Activated CD4-positive, alpha-beta T cell treated with anti-CD3 and anti-CD28 coated beads, Interleukin-2, amount 50 U/mL, for 4 hours (primary cell): ENCODE measurements at regions not wholly inside any gene's neighbourhood (a gene's known extent, or its start where the extent isn't known, plus 50 kb on each side); places are given as distances from the start of the nearest gene placed in this dataset.

Experiments used
- DNase-seq, 2 experiments: peaks; one replicate each; pipeline ENCODE4 v3.0.0-alpha.2; 2020

DNA sequence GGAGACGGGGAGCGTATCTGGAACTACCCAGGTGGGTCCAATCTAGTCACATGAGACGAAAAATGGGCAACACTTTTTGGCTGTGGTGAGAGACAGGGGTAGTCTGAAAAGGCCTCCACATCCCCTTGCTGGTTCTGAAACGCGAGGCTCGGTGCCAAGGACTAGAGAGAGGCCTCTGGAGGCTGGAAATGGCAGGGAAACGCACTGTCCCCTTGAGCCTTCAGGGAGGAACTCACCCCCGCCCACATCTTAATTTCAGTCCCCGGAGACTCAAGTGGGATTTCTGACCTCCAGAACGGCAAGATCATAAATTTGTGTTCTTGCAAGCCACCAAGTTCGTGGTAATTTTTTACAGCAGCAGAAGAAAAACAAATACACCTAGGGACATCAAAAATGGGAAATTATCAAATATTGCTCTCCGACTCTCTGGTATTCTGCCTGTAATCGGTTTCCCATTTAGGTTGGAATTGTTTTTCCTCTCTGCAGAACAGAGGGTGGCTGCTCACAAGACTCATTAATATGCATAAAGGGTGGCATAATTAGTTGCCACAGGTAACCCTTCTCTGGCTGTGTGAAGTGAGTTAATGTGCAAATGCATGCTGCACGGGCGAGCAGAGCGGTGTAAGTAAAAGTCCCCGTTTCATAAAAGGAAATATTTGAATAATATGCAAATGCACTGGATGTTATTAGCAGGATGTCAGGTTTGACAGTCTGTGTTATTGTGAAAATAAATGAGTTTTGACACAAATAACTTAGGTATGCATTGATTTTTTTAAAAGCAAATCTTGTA lies 185.7 kb downstream of the ARRDC4 start:
- DNase-seq: no peak

DNA sequence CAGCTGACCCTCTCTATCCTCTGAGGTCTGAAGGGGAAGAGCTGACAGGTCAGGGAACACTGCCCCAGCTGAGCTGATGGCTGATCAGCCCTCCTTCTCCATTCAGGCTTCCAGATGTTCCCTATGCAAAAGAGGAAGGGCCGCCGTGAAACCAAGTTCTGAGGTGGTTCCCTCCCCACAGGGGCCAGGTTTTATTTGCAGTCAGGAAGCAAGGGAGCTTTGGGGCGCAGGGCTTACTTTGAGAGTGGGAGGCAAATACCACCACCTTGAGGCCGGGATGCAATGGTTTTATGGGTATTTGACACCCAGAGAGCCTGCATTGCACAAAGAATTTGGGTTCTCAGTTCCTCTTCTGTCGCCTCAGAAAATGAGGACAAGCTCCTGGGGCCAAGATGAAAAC lies 186.9 kb downstream of the ARRDC4 start:
- no peak for DNase-seq

DNA sequence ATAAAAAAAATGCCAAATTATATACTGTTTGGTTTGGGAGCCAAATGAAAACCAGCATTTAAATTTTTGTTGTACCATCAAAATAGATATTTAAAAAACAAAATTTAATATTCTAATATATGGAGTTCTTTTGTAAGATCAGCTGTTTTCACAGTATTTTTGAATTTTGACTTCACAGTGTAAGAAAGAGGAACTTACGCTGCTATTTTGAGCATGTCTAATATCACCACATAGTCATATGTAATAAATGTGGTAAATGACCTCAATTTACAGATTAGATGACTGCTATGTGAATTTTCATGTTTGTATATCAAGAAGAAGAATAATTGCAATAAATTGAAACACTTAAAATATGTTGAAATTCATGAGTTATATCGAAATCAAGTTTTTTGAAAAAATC lies 189.6 kb downstream of the ARRDC4 start:
- DNase-seq: no peak

DNA sequence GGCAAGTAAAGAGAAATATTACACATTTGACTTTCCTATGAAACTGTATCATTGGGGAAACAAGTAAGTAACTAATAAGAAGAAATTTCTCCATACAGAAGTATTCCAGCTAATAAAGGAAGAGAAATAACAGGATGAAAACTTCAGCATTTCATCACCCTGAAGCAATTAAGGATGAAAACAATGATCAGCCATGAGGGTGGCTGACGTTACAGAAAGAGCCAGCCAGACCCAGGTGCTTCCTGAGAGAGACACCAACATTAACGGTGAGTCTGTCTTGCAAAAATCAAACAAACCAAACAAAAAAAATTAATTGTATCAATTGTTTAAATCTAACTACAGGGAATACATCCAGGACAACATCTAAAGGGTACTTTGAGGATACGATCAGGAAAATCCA lies 190.0 kb downstream of the ARRDC4 start:
- DNase-seq: no peak

DNA sequence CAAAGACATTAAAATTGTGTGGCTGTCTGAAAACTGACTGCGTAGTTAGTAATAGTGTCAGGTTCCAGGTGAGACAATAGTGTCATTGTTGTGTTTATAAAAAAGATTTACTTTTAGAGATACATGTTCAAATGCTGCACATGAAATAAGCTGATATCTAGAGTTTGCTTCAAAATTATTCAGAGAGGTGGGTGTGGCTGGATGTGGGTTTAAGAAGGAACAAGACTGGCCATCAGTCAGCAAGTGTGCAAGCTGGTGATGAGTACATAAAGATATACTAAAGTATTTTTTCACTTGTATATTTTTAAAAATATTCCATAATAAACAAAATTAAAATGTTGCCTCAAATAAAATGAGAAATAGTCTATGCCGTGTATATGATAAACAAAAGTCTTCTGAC lies 190.6 kb downstream of the ARRDC4 start:
- no peak for DNase-seq

DNA sequence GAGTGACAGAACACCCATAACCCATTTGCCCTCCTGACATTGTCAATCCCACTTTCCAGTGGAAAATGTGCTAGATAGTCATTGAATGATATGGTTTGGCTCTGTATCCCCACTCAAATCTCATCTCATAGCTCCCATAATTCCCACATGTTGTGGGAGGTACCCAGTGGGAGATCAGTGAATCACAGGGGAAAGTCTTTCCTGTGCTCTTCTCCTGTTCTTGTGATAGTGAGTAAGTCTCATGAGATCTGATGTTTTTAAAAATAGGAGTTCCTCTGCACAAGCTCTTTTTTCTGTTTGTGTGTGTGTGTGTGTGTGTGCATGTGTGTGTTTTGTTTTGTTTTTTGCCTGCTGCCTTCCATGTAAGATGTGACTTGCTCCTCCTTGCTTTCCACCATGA lies 191.7 kb downstream of the ARRDC4 start:
- DNase-seq: no peak

DNA sequence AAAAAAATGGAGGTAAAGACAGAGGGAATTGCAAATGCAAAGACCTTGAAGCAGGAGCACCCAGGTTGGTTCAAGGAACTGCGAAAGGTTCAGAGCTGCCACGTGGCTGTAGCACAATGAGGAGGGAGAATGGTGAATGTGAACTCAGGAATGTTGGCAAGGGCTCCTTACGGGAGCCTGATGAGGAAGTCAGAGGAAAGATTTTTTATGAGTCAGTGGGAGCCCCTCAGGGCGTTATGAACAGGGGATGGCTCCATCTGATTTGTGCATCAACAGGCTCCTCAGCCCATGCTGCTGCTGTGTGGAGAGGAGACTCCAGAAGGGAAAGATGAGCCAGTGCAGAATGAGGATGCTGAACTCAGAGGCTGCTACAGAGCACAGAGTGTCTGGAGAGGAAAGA lies 194.4 kb downstream of the ARRDC4 start:
- no peak for DNase-seq

DNA sequence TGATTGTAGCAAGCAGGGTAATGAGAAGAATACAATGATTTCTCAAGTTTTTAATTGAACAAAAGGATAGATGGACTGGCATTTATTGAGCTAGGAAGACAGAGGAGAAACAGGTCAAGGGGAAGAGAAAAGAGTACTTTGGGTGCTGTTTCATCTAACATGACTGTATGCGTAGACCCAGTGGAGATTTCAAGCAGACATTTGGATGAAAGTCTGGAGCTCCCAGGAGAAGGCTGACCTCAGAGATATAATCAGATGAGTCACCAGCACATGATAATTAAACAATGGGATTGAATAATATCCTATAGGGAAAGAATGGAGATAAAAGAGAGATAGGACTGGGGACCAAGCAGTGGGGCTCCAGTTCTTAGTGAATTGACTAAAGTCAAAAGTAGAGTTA lies 194.9 kb downstream of the ARRDC4 start:
- no peak for DNase-seq

DNA sequence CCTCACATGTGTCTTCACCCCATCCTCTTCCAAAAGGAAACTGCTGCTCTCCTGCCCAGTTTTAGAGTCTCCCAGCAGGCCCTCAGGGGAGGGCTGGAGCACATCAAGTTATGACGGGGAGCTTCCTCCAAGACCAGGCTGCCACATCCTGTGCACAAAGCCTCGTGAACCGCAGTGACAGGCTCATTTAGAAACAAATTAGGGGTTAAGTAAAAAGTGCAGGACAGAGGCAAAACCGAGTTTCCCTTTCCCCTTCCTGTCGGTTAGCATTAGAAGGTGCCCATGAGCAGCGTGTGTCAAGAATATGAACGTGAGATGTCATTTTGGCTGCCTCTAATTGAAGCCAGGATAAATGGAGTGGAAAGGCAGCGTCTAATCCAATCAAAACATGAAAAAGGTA lies 199.7 kb downstream of the ARRDC4 start:
- no peak for DNase-seq

DNA sequence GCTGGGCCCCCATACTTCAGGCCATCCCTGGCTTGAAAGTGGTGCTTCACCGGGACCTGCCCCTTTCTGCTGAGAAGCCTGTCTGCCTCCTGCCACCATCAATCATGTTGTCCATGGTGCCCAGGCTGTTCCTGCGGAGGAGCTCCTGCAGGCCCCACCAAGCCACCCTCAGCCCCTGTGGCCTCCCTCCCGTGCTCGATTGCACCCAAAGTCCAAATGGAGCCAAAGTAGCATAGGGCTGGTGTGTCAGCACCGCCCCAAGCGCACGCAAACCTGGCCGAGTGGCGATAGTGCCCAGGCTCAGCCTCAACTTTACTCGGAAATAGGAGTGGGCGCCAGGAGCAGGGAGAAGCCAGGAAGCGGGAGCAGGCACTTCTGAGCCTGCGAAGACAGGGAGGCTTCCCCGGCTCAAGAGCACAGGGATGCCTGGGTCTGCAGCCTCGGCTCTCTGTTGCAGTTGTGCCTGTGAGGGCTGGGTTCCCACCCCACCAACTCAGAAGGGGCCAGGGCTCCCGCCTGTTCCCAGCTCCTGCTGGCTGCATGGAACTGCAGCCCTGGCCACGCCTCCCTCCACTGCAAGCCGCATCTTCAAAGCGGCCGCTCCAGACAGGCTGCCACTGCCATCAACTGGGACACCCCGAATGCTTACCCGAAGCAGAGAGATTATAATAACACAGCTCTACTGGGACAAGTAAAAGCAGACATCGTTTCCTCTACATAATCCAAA lies 203.0 kb downstream of the ARRDC4 start:
- no peak for DNase-seq

DNA sequence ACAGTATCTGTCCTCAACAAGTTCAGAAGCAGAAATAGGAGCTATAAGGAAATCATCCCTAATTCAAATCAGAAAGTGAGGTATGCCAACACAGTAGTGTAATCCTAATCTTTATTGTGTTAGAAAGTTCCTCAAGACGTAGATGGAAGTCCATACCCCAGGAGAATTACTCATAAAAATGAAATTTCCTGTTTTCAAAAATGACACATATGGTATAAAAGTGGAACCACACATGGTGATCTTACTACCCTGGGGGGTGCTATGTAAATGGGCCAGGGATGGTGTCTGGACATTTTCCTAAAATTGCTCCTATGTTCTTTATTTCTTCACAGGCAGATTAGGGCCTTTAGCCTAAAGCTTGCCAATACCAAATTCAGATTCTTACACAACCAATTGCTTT lies 204.1 kb downstream of the ARRDC4 start:
- no peak for DNase-seq

DNA sequence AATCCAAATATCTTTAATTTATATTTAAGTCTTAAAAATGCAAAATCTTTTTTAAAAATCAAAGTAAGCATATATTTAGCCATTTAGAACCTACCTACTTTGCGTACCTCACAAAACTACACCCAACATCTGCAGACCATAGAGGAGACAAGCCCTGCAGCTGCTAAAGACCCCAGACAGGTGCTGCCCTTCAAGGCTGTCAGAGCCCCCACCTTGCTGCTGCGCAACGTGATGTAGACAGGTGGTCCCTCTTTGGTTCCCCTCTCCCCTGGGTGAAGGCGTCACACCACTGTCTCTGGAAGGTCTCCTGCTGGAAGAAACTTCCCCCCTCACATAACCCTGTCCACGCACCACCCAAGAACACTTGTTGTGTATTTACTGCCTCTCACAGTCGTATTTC lies 204.5 kb downstream of the ARRDC4 start:
- no peak for DNase-seq

DNA sequence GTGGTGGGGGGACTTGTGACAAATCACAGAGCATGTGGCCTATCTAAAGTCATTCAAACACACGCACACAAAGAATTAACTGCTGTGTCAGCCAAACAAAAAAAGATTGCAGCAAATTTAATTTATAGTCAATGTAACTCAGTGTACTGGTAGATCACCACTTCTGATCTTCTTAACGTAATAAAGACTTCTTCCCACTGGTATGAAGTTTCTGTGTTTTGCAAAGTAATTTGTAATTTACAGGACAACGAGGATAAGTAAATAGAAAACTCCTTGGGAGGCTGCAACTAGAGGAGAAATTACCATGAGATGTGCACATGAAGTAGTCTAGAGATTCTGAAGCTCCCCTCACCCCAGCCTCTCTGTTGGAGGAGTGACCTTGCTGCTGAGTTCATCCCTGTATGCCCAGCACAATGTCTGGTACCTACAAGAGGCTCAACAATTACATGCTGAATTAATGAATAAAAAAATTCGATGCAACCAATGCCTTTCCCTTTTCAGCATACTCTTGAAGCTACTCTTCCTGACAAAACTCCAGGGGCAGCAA lies 207.3 kb downstream of the ARRDC4 start:
- no peak for DNase-seq

DNA sequence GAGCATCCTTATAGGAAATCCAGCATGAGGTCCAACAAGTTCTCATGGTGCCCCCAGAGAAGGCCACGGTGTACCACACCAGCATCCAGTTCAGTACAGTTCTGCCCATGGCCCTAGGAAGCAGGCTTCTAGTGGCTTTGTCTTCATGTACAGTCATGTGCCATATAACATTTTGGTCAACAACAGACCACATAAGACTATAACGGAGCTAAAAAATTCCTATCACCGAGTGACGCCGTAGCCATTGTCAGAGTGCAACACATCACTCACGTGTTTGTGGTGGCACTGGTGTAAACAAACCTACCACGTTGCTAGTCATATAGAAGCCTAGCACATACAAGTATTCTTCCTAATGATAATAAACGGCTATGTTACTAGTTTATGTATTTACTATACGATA lies 209.0 kb downstream of the ARRDC4 start:
- DNase-seq: no peak

DNA sequence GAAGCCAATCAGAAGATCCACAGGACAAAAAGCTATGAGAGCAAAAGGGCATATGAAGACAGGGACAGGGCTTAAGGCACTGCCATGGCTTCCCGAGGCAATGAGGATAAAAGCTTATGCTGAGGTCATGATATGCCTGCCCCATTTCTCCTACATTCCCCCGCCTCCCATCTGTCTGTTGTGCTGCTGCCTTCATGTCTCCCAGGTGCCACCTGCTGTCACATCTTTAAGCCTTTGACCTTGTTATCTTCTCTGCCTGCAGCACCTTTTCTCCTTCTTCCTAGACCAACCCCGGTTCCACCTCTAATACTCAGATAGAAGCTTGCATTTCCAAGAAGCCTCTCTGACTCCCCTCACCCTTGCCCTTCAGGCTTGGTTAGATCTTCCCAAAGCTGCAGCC lies 213.8 kb downstream of the ARRDC4 start:
- DNase-seq: no peak

DNA sequence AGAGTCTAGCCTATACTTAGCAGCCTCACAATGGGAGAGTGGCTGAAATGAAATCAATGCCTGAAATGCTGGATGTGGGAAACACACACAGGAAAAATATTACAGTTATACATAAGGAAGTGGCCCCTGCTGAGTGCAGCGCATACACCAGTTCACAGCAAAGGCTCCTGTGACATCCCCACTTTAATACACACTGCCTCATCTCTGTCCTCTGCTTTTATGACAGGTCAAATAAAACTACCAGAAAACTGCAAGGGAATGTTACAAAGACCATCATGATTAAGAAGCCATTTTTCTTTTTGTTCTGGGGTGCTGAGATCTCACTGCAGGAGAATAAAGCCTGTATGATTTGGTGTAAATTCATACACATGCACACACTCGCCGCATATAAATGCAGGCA lies 214.3 kb downstream of the ARRDC4 start:
- DNase-seq: no peak

DNA sequence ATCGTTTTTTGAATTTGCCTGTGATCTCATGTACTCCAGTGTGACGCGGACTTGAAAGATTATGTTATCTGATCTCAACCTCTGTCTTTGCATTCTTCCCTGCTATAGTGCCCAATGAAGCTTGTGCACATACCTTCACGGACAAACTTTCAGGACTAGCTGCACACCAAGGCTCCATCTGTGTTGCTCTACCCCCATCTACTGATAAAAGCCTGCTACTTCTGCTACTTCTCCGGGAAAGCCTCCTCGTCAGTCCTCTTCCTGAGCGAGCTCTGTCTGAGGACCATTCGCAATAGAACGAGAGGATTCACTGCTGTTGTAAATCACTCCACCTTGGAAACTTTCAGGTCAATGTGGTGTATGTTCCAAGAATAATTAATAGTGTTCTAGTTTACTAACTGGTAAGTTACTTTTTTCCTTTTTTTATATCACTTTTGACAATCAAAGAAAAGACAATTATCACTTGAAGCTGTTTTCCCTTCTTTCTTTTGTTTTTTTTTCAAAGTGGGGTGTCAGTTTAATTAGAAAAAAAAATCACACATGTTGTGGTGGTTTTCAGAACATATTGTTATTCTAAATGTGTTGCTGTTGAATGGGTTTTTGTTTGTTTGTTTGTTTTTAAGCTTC lies 217.6 kb downstream of the ARRDC4 start:
- DNase-seq: no peak

DNA sequence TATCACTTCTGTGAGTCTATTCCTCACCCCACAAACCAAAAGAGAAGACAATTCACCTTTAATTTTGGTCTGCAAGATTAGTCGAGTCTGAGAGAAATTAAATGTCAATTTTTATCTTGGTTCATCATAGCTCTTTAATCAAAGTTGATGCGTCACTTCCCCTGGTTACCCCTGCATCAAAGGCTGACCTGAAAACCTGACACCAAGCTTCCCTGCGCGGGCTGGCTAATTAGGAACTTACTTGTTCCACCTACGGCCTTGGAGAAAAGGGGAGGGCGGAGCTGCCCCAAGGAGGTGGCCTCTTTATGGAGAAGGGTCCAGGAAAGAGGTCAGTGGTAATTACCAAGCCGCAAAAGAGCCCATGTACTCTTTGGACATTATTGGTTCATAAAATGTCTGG lies 218.4 kb downstream of the ARRDC4 start:
- DNase-seq: no peak

DNA sequence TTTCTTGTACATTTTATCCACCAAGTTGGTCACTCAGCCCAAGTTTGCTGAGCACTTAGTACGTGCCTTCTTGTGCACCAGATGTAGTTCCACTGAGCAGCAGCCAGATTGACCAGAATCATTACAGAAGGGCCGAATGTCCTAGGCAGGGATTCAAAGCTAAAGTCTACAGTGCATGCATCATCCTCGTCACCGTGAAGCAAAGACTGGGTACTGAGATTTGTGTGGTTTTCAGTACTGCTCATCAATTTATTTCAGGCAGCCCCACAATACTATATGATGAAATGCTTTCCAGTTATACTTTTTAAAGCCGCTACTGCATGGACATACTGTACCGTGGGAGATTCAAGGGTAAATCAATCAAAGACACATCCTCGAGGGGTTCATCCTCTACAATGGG lies 227.0 kb downstream of the ARRDC4 start:
- no peak for DNase-seq

DNA sequence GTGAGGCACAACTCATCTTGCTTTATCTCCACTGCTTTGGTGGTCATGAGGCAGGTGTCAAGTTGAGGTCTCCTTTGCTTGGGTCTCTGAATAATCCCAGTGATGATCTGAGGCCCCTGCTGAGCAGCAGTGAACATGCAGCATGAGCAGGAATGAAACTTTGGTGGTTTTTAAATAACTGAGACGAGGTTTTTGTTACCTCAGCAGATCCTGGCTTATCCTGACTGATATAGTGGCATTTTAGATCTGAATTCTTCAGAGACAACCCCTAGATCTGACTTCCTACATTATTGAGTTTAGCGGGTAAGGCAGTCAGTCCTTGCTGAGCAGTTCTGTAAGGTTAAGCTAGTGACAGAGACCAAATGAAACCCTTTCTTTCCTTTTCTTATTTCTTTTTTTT lies 230.4 kb downstream of the ARRDC4 start:
- DNase-seq: no peak

DNA sequence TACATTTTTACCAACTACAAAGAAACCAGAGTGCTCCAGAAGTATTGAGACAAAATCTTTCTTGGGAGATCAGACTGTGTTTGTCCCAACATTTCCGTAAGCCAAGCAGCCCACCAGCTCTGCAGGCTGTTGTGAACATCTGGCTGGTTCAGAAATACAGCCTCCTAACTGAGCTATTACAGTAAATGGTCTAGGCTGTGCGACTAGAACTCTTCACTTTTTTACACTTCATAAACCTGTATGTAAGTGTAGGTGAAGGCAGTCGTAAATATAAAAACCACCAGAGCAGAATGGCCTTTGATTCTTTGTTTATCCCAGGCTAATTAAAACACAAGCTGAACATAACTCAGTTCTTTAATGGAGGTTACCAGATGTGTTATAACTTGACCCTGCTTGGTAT lies 235.3 kb downstream of the ARRDC4 start:
- DNase-seq: no peak

DNA sequence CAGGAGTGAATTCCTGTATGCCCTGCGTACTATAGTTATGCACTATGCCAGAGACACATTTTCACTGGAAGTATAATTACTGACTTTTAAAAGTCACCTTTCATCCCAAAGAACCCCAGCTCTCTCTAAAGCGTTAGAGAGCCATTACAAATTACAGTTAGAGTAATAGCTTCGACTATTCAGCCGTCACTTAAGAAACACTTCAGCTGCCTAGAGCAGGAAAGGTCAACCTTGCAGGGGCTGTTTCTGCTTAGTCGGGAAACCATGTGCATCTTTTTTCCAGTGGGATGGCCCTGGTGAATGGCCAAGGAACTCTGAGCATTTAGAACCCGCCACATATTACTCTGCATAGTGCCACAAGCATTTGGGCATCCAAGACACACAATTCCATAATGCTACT lies 235.9 kb downstream of the ARRDC4 start:
- DNase-seq: no peak

DNA sequence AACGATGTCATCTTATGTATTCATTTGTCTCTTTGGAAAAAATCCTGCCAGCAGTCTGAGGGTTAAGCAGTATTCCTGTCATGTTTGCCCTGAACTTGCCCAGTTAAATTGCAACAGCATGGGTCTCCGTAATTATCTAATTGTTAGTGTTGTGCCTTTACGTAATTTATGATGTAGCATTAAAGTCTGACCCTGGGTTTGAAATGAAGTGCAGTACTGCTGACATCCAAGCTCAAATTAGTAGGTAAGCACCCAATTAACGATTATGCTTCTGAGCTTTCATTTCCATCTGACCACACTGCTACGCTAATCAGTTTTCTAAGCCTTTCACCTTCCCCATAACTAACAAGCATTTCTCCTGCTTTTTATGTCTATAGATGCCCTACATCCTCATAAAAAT lies 241.8 kb downstream of the ARRDC4 start:
- no peak for DNase-seq
